CD14-positive monocyte (primary cell): ENCODE measurements at regions not wholly inside any gene's neighbourhood (a gene's known extent, or its start where the extent isn't known, plus 50 kb on each side); places are given as distances from the start of the nearest gene placed in this dataset.

ENCODE experiments used
- DNase-seq, 3 donors: peaks; one replicate each; pipeline ENCODE4 v3.0.0-alpha.2; 2011 to 2022
- H2AFZ ChIP-seq: 2 replicates; pipeline ENCODE4 v1.6.0; 2012; ENCODE audit warnings: mild to moderate bottlenecking, low read depth, low read length, inconsistent platforms; ENCODE audit not compliant: insufficient read depth, poor library complexity, severe bottlenecking
- H3K27ac ChIP-seq, 2 donors: 1 replicate in 1 of 2; 2 replicates in 1 of 2; pipeline ENCODE4 v1.5.1; 2012 to 2013; ENCODE audit warnings: low read length in 2 of 2, control low read depth in 1 of 2, inconsistent platforms in 1 of 2, low read depth in 1 of 2, mild to moderate bottlenecking in 1 of 2
- H3K27me3 ChIP-seq, 2 donors: one replicate each; pipeline versions ENCODE4 v1.6.0 to v1.6.1; 2011 to 2013; ENCODE audit warnings: low read length in 2 of 2; ENCODE audit not compliant: control insufficient read depth in 2 of 2, insufficient read depth in 2 of 2
- H3K36me3 ChIP-seq, 2 donors: replicated peaks in 1 of 2; 1 replicate in 1 of 2; 2 replicates in 1 of 2; pipeline versions ENCODE4 v1.5.1 to v1.6.1; 2012 to 2013; ENCODE audit warnings: low read length in 2 of 2, control low read depth in 1 of 2, inconsistent platforms in 1 of 2, mild to moderate bottlenecking in 1 of 2; ENCODE audit not compliant: insufficient read depth in 2 of 2, control insufficient read depth in 1 of 2
- H3K4me1 ChIP-seq, 2 donors: 1 replicate in 1 of 2; 2 replicates in 1 of 2; pipeline versions ENCODE4 v1.5.1 to v1.6.1; 2012 to 2013; ENCODE audit warnings: low read length in 2 of 2, control low read depth in 1 of 2, inconsistent platforms in 1 of 2, mild to moderate bottlenecking in 1 of 2, moderate library complexity in 1 of 2; ENCODE audit not compliant: insufficient read depth in 2 of 2, control insufficient read depth in 1 of 2
- H3K4me2 ChIP-seq: replicated peaks from 2 replicates; pipeline ENCODE3; 2012; ENCODE audit warnings: low read length, moderate library complexity, mild to moderate bottlenecking; ENCODE audit not compliant: poor library complexity, severe bottlenecking; ENCODE audit errors: extremely low read depth
- H3K4me3 ChIP-seq, 3 experiments: fragments of 200-600 bp in 1 of 3; sonication (generic) in 1 of 3; replicated peaks in 1 of 3; 1 replicate in 2 of 3; 2 replicates in 1 of 3; pipeline ENCODE4 v1.5.1; 2011 to 2013; ENCODE audit warnings: low read length in 3 of 3, mild to moderate bottlenecking in 3 of 3, control low read depth in 2 of 3, low read depth in 2 of 3, inconsistent platforms in 1 of 3, moderate library complexity in 1 of 3
- H3K79me2 ChIP-seq: 2 replicates; pipeline ENCODE4 v1.6.0; 2012; ENCODE audit warnings: mild to moderate bottlenecking, control low read depth, inconsistent platforms, low read length, moderate library complexity; ENCODE audit not compliant: insufficient read depth
- H3K9ac ChIP-seq: 2 replicates; pipeline ENCODE4 v1.6.0; 2017; ENCODE audit warnings: low read length, mild to moderate bottlenecking; ENCODE audit not compliant: insufficient read depth, poor library complexity, severe bottlenecking
- H3K9me3 ChIP-seq, 2 donors: replicated peaks in 1 of 2; 1 replicate in 1 of 2; 2 replicates in 1 of 2; pipeline versions ENCODE4 v1.5.1 to v1.6.1; 2012 to 2013; ENCODE audit warnings: low read length in 2 of 2, control low read depth in 1 of 2; ENCODE audit not compliant: control insufficient read depth in 1 of 2, insufficient read depth in 1 of 2
- H4K20me1 ChIP-seq: 2 replicates; pipeline ENCODE4 v1.6.0; 2012; ENCODE audit warnings: mild to moderate bottlenecking, low read length, control low read depth, moderate library complexity; ENCODE audit not compliant: insufficient read depth
- H3K27ac Mint-ChIP-seq, 7 donors: one replicate each; pipeline ENCODE4 v1.8.0; 2020; ENCODE audit warnings: mild to moderate bottlenecking in 7 of 7, mixed read lengths in 7 of 7, moderate library complexity in 6 of 7, inconsistent platforms in 2 of 7
- H3K27me3 Mint-ChIP-seq, 3 donors: one replicate each; pipeline ENCODE4 v1.8.0; 2021 to 2022; ENCODE audit warnings: low read depth in 3 of 3, mild to moderate bottlenecking in 3 of 3, mixed read lengths in 3 of 3, moderate library complexity in 3 of 3, inconsistent platforms in 1 of 3
- H3K36me3 Mint-ChIP-seq, 2 donors: one replicate each; pipeline ENCODE4 v1.8.0; 2020; ENCODE audit warnings: mixed read lengths in 2 of 2, inconsistent platforms in 1 of 2, mild to moderate bottlenecking in 1 of 2
- H3K4me1 Mint-ChIP-seq: one replicate; pipeline ENCODE4 v1.8.0; 2020; ENCODE audit warnings: mild to moderate bottlenecking, mixed read lengths
- H3K4me3 Mint-ChIP-seq, 2 donors: one replicate each; pipeline ENCODE4 v1.8.0; 2020; ENCODE audit warnings: mild to moderate bottlenecking in 2 of 2, mixed read lengths in 2 of 2, moderate library complexity in 1 of 2
- H3K9me3 Mint-ChIP-seq, 7 donors: one replicate each; pipeline ENCODE4 v1.8.0; 2020 to 2022; ENCODE audit warnings: mixed read lengths in 7 of 7, mild to moderate bottlenecking in 6 of 7, moderate library complexity in 6 of 7, inconsistent platforms in 2 of 7
- WGBS: methylation state at CpG from one replicate; pipeline ENCODE4 v1.1.5; 2013; ENCODE audit warnings: missing lambda C conversion rate; ENCODE audit not compliant: insufficient coverage; 5-methylcytosine and 5-hydroxymethylcytosine counted together
- intact Hi-C, 2 donors: fragments of 100-400 bp; cut with micrococcal nuclease; formaldehyde crosslinking; loops; one replicate each; pipeline versions ENCODE4 v1.15.0 to v1.15.1; 2023
- TF ChIP-seq, protein P1 (sequence below): fragments of 200-600 bp; IDR thresholded peaks from one replicate; pipeline ENCODE4 v1.8.0; 2022; ENCODE audit warnings: antibody characterized with exemption, mild to moderate bottlenecking

DNA sequence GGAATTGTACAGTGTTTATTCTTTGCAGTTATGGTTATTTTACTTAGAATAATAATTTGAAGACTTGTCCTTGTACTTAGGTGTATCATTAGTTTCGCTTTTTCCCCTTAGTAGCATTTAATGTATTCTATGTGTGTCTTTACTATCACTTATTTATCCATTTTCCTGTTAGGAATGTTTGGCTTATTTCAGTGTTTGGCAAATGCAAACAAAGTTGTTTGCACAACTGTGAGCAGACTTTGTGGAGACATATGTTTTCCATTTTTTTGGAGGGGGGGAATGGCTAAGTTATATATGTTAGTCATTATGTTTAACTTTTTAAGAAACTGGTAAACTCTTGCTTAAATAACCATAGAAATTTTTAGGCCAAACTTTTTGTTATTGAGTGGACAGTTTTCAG, 447.7 kb downstream of the SOX11 start:
- H3K9me3 ChIP-seq, result peaks cover 0 to 6% of the 10 kb centered on the region in 2 donors
- DNase-seq, result no peak
- no peak overlapping the region for H3K4me3 ChIP-seq
- no peak overlapping the region for H3K4me2 ChIP-seq
- peaks cover 2 to 13% (median 6%) of the 10 kb centered on the region in 7 donors for H3K9me3 Mint-ChIP-seq
- no peak overlapping the region for H3K4me3 Mint-ChIP-seq
- no peak overlapping the region for H3K9ac ChIP-seq
- no peaks in the 10 kb centered on the region for H3K27me3 ChIP-seq
- intact Hi-C loops, result no loop called here
- no peaks in the 10 kb centered on the region for H3K27me3 Mint-ChIP-seq
- WGBS, result no CpG with 5 or more reads among the region's 1 CpG
- no peaks in the 10 kb centered on the region for H3K36me3 Mint-ChIP-seq
- no peaks in the 10 kb centered on the region for H3K4me1 ChIP-seq
- no peak overlapping the region for H2AFZ ChIP-seq
- no peaks in the 10 kb centered on the region for H3K4me1 Mint-ChIP-seq
- no peak overlapping the region for H3K27ac ChIP-seq
- no peaks in the 10 kb centered on the region for H3K79me2 ChIP-seq
- H3K36me3 ChIP-seq, result no peaks in the 10 kb centered on the region
- TF ChIP-seq, protein P1, sequence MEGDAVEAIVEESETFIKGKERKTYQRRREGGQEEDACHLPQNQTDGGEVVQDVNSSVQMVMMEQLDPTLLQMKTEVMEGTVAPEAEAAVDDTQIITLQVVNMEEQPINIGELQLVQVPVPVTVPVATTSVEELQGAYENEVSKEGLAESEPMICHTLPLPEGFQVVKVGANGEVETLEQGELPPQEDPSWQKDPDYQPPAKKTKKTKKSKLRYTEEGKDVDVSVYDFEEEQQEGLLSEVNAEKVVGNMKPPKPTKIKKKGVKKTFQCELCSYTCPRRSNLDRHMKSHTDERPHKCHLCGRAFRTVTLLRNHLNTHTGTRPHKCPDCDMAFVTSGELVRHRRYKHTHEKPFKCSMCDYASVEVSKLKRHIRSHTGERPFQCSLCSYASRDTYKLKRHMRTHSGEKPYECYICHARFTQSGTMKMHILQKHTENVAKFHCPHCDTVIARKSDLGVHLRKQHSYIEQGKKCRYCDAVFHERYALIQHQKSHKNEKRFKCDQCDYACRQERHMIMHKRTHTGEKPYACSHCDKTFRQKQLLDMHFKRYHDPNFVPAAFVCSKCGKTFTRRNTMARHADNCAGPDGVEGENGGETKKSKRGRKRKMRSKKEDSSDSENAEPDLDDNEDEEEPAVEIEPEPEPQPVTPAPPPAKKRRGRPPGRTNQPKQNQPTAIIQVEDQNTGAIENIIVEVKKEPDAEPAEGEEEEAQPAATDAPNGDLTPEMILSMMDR, result no peak
- H3K27ac Mint-ChIP-seq, result no peak overlapping the region
- H4K20me1 ChIP-seq, result no peaks in the 10 kb centered on the region

- no peak overlapping the region for H2AFZ ChIP-seq
- H3K36me3 Mint-ChIP-seq, result no peaks in the 10 kb centered on the region
These were observed 448.3 kb downstream of the SOX11 start for GRCh38 chr2:6140509-6140908.

More at GRCh38 chr2:6140509-6140908, 448.3 kb downstream of the SOX11 start:
- Histone ChIP-seq H4K20me1 (no peaks in the 10 kb centered on the region), H3K4me3 (no peak overlapping the region), H3K9me3 (peaks cover 0 to 6% of the 10 kb centered on the region in 2 donors), H3K27ac (no peak overlapping the region), H3K4me1 (no peaks in the 10 kb centered on the region), H3K27me3 (no peaks in the 10 kb centered on the region), H3K4me2 (no peak overlapping the region), H3K9ac (no peak overlapping the region), H3K36me3 (no peaks in the 10 kb centered on the region), H3K79me2 (no peaks in the 10 kb centered on the region)
- Mint-ChIP-seq H3K27ac (no peak overlapping the region), H3K4me3 (no peak overlapping the region), H3K27me3 (no peaks in the 10 kb centered on the region), H3K9me3 (peaks cover 2 to 13% (median 5%) of the 10 kb centered on the region in 7 donors), H3K4me1 (no peaks in the 10 kb centered on the region)
- TF ChIP-seq, protein P1, result no peak
- intact Hi-C loops, result no loop called here
- WGBS, result no CpG with 5 or more reads among the region's 1 CpG
- no peak for DNase-seq
